ENCODE measurements at regions not wholly inside any gene's neighbourhood (a gene's known extent, or its start where the extent isn't known, plus 50 kb on each side); places are given as distances from the start of the nearest gene placed in this dataset.
A peak's percentile ranks its signal among the peaks of the same experiment; 100 is the strongest.

- Mint-ChIP-seq H3K27ac (no peak overlapping the region), H3K4me1 (peaks cover 0 to 4% (median 2%) of the 10 kb centered on the region in 3 donors), H3K9me3 (no peaks in the 10 kb centered on the region), H3K27me3 (peaks cover 4 to 24% of the 10 kb centered on the region in 2 donors), H3K36me3 (no peaks in the 10 kb centered on the region), H3K4me3 (no peak overlapping the region)
- Histone ChIP-seq H3K4me3 (ENCODE audit: low read length) (no peak overlapping the region), H3K27me3 (ENCODE audit: insufficient read depth, low read length, poor library complexity, severe bottlenecking) (no peaks in the 10 kb centered on the region), H3K4me1 (ENCODE audit: insufficient read depth, low read length) (peaks cover 4% of the 10 kb centered on the region), H3K9me3 (ENCODE audit: low read length) (no peaks in the 10 kb centered on the region), H3K36me3 (ENCODE audit: insufficient read depth, low read length) (no peaks in the 10 kb centered on the region), H3K27ac (ENCODE audit: low read depth, low read length) (no peak overlapping the region)
- ChIA-PET CTCF (interaction anchor here (1.1 to 3.6 kb wide), 14 partner anchors 9 to 677 kb away, joined by 3 to 26 read pairs (median 5); partner anchors contain the start of gene ESS2), POLR2A (no interaction called here)
- DNase-seq: no peak
These were observed 83.7 kb upstream of the SEPTIN5 start for GRCh38 chr22:19630614-19631013.

DNA sequence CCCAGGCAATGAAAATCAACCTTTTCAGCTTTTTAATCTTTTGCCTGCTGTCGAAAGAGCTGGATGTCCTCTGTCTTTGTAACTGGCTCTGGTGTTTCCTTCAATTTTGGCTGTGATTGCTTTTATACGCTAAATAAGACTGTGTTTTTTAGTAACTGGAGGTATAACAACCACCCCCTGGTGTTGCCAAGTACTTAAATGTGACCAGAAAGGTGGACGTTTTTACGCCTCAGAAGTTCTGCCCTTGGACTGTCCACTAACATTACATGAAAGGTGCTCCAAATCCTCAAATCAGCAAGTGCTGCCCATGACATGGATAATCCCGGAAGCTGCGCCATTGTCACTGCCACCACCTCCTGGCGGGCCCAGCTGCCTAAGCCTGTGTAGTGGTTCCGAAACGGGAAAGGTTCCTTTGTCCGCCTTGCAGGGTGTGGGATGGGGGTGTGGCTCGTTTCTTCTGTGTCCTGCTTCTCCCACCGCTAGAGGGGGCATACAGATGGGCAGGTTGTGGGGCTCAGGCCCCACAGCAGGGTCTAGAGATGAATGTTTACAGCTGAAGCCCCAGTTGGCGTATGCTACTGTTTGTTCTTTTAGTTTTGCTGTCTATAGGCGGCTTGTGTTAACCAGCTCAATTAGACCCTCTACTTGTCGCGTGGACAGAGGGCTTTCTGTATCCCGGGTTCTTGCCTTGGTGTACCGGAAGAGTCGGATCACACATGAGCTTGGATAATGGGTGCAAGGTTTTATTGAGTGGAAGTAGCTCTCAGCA is 82.2 kb upstream of the SEPTIN5 start:
- Histone ChIP-seq H3K4me1 (ENCODE audit: insufficient read depth, low read length) (peaks cover 4% of the 10 kb centered on the region), H3K27me3 (ENCODE audit: insufficient read depth, low read length, poor library complexity, severe bottlenecking) (no peaks in the 10 kb centered on the region), H3K4me3 (ENCODE audit: low read length) (no peak overlapping the region), H3K9me3 (ENCODE audit: low read length) (no peaks in the 10 kb centered on the region), H3K27ac (ENCODE audit: low read depth, low read length) (no peak overlapping the region), H3K36me3 (ENCODE audit: insufficient read depth, low read length) (no peaks in the 10 kb centered on the region)
- H3K9me3 Mint-ChIP-seq: no peaks in the 10 kb centered on the region
- H3K27ac Mint-ChIP-seq: no peak overlapping the region
- ChIA-PET CTCF (interaction anchor here (3.6 kb wide), 1 partner anchor 487 kb away, joined by 26 read pairs; the partner anchor contains the start of gene ESS2), POLR2A (no interaction called here)
- DNase-seq: no peak
- H3K4me1 Mint-ChIP-seq: peaks cover 0 to 4% (median 2%) of the 10 kb centered on the region in 3 donors
- H3K27me3 Mint-ChIP-seq: peaks cover 4 to 17% of the 10 kb centered on the region in 2 donors
- H3K36me3 Mint-ChIP-seq: no peaks in the 10 kb centered on the region
- no peak overlapping the region for H3K4me3 Mint-ChIP-seq

DNA sequence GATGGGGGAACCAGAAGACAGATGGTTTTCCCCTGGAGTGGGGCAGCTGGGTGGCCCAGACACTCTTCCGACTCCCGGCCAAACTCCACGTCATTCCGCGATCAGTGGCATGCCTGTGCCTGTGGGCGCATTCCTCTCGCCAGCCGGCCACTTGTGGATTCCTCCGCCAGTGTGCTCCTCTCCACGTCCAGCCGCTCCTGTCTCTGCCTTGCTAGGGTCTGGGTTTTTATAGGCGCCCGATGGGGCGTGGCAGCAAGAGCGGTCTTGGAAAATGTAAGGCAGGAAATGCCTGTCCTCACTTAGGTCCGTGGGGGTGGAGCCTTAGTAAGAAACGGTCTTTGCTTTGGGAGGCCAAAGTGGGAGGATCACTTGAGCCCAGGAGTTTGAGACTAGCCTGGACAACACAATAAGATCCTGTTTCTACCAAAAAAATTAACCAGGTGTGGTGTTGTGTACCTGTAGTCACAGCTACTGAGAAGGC is 81.6 kb upstream of the SEPTIN5 start:
- H3K36me3 ChIP-seq (ENCODE audit: insufficient read depth, low read length): no peaks in the 10 kb centered on the region
- H3K27me3 ChIP-seq (ENCODE audit: insufficient read depth, low read length, poor library complexity, severe bottlenecking): no peaks in the 10 kb centered on the region
- CTCF ChIA-PET: interaction anchor here (3.6 kb wide), 1 partner anchor 488 kb away, joined by 26 read pairs; the partner anchor contains the start of gene ESS2

DNA sequence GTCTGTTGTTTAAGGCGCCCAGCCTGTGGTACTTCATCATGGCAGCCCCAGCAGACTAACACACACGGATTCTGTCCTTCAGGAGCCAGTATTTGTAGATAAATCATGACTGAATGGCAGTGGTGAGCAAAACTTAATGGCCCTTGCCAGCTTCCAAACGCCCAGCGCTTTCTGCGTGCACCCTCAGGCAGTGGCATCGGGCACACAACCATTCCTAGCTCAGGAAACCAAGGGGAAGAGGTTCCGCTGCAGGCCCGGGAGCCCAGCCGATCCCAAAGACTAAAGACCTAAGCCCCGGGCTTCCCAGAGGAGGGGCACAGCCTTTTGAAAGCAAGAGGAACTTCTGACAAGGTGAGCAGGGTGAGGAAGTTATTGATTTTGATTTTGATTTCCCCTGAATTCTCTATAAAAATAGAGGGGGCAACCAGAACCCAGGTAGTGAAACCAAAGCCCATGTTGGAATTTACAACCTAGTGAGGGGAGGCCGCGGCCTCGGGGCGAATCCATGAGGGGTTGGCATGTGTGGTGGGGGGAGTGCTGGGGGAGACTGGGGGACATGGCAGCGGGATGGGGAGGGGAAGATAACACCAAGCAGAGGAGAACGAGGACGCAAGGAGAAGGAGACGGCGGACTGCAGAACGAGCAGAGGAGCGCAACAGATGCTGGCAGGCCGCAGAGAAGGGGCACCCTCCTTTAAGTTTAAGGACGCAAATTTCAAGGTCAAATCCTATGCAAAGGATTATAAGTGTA is 79.9 kb upstream of the SEPTIN5 start:
- POLR2A ChIA-PET: no interaction called here
- no peak overlapping the region for H3K4me3 Mint-ChIP-seq
- CTCF ChIA-PET: no interaction called here
- H3K27ac ChIP-seq (ENCODE audit: low read depth, low read length): no peak overlapping the region
- peaks cover 0 to 4% (median 2%) of the 10 kb centered on the region in 3 donors for H3K4me1 Mint-ChIP-seq
- no peak overlapping the region for H3K27ac Mint-ChIP-seq
- H3K9me3 ChIP-seq (ENCODE audit: low read length): no peaks in the 10 kb centered on the region
- no peaks in the 10 kb centered on the region for H3K27me3 ChIP-seq (ENCODE audit: insufficient read depth, low read length, poor library complexity, severe bottlenecking)
- H3K4me1 ChIP-seq (ENCODE audit: insufficient read depth, low read length): peaks cover 4% of the 10 kb centered on the region
- no peaks in the 10 kb centered on the region for H3K9me3 Mint-ChIP-seq
- DNase-seq: no peak
- H3K4me3 ChIP-seq (ENCODE audit: low read length): no peak overlapping the region
- peaks cover 4 to 12% of the 10 kb centered on the region in 2 donors for H3K27me3 Mint-ChIP-seq
- H3K36me3 Mint-ChIP-seq: no peaks in the 10 kb centered on the region
- no peaks in the 10 kb centered on the region for H3K36me3 ChIP-seq (ENCODE audit: insufficient read depth, low read length)

More for the DNA sequence above, 81.6 kb upstream of the SEPTIN5 start:
- no peaks in the 10 kb centered on the region for H3K36me3 Mint-ChIP-seq
- Histone ChIP-seq H3K4me1 (ENCODE audit: insufficient read depth, low read length) (peaks cover 4% of the 10 kb centered on the region), H3K9me3 (ENCODE audit: low read length) (no peaks in the 10 kb centered on the region), H3K27ac (ENCODE audit: low read depth, low read length) (no peak overlapping the region), H3K4me3 (ENCODE audit: low read length) (no peak overlapping the region)
- POLR2A ChIA-PET: no interaction called here
- no peak overlapping the region for H3K4me3 Mint-ChIP-seq
- no peak for DNase-seq
- peaks cover 4 to 17% of the 10 kb centered on the region in 2 donors for H3K27me3 Mint-ChIP-seq
- H3K27ac Mint-ChIP-seq: no peak overlapping the region
- H3K9me3 Mint-ChIP-seq: no peaks in the 10 kb centered on the region
- H3K4me1 Mint-ChIP-seq: peaks cover 0 to 4% (median 2%) of the 10 kb centered on the region in 3 donors

DNA sequence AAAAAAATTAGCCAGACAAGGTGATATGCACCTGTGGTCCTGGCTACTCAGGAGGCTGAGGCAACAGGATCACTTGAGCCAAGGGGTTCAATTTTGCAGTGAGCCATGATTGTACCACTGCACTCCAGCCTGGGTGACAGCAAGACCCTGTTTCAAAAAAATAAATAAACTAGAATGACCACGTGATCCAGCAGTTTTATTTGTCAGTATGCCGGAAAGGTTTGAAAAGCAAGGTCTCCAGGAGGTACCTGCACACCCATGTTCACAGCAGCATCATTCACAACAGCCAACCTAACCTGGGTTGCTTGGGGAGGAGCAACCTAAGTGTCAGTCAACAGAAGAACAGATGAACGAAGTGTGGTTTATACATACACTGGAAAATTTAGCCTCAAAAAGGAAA is 78.7 kb upstream of the SEPTIN5 start:
- peaks cover 2 to 16% of the 10 kb centered on the region in 2 donors for H3K27me3 Mint-ChIP-seq
- no peaks in the 10 kb centered on the region for H3K27me3 ChIP-seq (ENCODE audit: insufficient read depth, low read length, poor library complexity, severe bottlenecking)
- H3K4me1 ChIP-seq (ENCODE audit: insufficient read depth, low read length): no peaks in the 10 kb centered on the region
- no peak overlapping the region for H3K4me3 Mint-ChIP-seq
- H3K9me3 Mint-ChIP-seq: no peaks in the 10 kb centered on the region
- no peaks in the 10 kb centered on the region for H3K9me3 ChIP-seq (ENCODE audit: low read length)
- POLR2A ChIA-PET: no interaction called here
- no peaks in the 10 kb centered on the region for H3K4me1 Mint-ChIP-seq
- no peaks in the 10 kb centered on the region for H3K36me3 ChIP-seq (ENCODE audit: insufficient read depth, low read length)
- no peak overlapping the region for H3K27ac Mint-ChIP-seq
- no peak overlapping the region for H3K27ac ChIP-seq (ENCODE audit: low read depth, low read length)
- no peaks in the 10 kb centered on the region for H3K36me3 Mint-ChIP-seq
- no peak for DNase-seq
- H3K4me3 ChIP-seq (ENCODE audit: low read length): no peak overlapping the region
- CTCF ChIA-PET: no interaction called here

DNA sequence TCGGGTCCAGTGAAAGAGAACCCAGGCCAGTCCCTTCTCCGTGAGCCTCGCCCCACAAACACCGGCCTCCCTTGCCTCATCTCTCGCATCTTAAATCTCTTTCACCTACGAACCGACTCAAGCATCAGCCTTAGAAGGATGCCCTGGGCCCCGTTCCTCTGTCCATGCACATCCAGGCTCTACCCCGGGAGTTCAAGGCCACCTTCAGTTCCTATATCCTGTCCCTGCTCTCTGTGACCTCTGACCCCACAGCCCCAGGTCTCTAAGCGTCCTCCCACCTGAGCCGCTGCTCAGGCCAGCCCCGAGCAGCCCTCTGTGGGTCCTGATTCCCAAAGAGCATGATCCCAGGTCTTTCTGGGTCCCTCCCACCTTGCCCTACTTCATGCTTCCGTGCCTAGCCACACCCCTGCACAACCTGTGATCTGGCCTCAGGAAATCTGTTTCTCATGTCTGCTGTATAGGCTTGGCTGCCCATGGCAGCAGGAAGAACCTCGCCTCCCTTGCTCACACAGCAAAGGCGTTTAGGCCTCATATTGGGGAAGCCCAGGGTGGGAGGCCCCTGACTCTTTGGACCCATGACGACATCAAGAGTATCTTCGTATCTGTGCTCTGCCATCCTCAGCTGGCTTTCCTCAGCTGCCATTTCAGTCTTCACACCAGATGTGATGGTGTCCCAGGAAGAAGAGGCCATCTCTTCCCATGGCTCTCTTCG is 77.5 kb upstream of the SEPTIN5 start:
- H3K4me3 Mint-ChIP-seq: no peak overlapping the region

DNA sequence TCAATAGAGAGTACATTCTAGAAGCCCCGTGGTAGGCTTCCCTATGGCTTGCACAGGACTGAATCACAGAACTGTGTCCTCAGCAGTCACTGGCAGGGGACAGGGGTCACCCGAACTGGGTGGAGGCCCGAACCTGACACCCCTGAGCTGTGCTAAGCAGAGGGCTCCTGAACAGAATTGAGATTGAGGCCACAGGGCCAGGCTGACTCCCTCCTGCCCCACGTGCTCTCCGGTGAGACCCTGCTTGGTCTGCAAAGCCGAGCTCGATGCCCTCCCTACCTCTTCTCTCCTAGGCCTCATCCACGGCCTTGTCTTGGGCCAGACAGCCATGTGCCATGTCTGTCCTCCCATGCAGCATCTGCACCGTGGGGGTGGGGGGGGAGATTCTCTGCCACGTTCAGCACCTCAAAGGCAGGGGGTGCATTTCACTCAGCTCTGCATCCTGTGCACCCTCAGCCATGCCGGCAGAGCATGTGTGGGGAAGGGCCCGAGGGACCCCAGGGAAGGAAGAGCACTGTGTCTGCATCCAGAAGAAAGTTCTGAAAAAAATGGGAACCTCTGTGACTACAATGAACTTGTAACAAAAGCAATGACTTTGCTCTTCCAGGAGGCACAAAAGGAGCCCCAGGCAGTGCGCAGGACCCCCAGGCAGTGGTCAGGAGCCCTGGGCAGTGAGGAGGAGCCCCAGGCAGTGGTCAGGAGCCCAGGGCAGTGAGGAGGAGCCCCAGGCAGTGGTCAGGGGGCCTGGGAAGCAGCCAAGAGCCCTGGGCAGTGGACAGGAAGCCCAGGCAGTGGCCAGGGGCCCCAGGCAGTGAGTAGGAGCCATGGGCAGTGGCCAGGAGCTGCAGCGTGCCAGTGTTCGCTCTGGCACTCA is 76.7 kb upstream of the SEPTIN5 start:
- Mint-ChIP-seq H3K4me3 (no peak overlapping the region), H3K27ac (peak overlapping the region in 1 of 8 donors; percentile 55), H3K4me1 (no peaks in the 10 kb centered on the region), H3K9me3 (no peaks in the 10 kb centered on the region), H3K27me3 (peaks cover 0 to 18% of the 10 kb centered on the region in 2 donors), H3K36me3 (no peaks in the 10 kb centered on the region)
- POLR2A ChIA-PET: no interaction called here
- no peaks in the 10 kb centered on the region for H3K36me3 ChIP-seq (ENCODE audit: insufficient read depth, low read length)
- no peaks in the 10 kb centered on the region for H3K27me3 ChIP-seq (ENCODE audit: insufficient read depth, low read length, poor library complexity, severe bottlenecking)
- H3K27ac ChIP-seq (ENCODE audit: low read depth, low read length): no peak overlapping the region
- no peak overlapping the region for H3K4me3 ChIP-seq (ENCODE audit: low read length)
- H3K4me1 ChIP-seq (ENCODE audit: insufficient read depth, low read length): no peaks in the 10 kb centered on the region
- DNase-seq: no peak
- CTCF ChIA-PET: no interaction called here
- H3K9me3 ChIP-seq (ENCODE audit: low read length): no peaks in the 10 kb centered on the region

More for the DNA sequence above, 77.5 kb upstream of the SEPTIN5 start:
- Mint-ChIP-seq H3K9me3 (no peaks in the 10 kb centered on the region), H3K36me3 (no peaks in the 10 kb centered on the region), H3K27me3 (peaks cover 0 to 22% of the 10 kb centered on the region in 2 donors), H3K27ac (peak overlapping the region in 1 of 8 donors; percentile 69), H3K4me1 (no peaks in the 10 kb centered on the region)
- no peaks in the 10 kb centered on the region for H3K36me3 ChIP-seq (ENCODE audit: insufficient read depth, low read length)
- POLR2A ChIA-PET: no interaction called here
- H3K27ac ChIP-seq (ENCODE audit: low read depth, low read length): no peak overlapping the region
- no peaks in the 10 kb centered on the region for H3K27me3 ChIP-seq (ENCODE audit: insufficient read depth, low read length, poor library complexity, severe bottlenecking)
- H3K4me3 ChIP-seq (ENCODE audit: low read length): no peak overlapping the region
- CTCF ChIA-PET: no interaction called here
- no peak for DNase-seq
- H3K4me1 ChIP-seq (ENCODE audit: insufficient read depth, low read length): no peaks in the 10 kb centered on the region
- H3K9me3 ChIP-seq (ENCODE audit: low read length): no peaks in the 10 kb centered on the region

Measured in CD8-positive, alpha-beta memory T cell (primary cell).